ENCODE measurements at regions not wholly inside any gene's neighbourhood (a gene's known extent, or its start where the extent isn't known, plus 50 kb on each side); places are given as distances from the start of the nearest gene placed in this dataset.

- TF ChIP-seq, protein P1, sequence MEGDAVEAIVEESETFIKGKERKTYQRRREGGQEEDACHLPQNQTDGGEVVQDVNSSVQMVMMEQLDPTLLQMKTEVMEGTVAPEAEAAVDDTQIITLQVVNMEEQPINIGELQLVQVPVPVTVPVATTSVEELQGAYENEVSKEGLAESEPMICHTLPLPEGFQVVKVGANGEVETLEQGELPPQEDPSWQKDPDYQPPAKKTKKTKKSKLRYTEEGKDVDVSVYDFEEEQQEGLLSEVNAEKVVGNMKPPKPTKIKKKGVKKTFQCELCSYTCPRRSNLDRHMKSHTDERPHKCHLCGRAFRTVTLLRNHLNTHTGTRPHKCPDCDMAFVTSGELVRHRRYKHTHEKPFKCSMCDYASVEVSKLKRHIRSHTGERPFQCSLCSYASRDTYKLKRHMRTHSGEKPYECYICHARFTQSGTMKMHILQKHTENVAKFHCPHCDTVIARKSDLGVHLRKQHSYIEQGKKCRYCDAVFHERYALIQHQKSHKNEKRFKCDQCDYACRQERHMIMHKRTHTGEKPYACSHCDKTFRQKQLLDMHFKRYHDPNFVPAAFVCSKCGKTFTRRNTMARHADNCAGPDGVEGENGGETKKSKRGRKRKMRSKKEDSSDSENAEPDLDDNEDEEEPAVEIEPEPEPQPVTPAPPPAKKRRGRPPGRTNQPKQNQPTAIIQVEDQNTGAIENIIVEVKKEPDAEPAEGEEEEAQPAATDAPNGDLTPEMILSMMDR (IDR thresholded peaks at IDR 0.05; ENCODE audit: insufficient read depth, low read length): no peak
- TF ChIP-seq POLR2AphosphoS5 (IDR thresholded peaks at IDR 0.05; ENCODE audit: low read depth) (no peak), GABPA (IDR thresholded peaks at IDR 0.05; ENCODE audit: low read depth) (no peak)
Measured at GRCh38 chr14:106347291-106347778, 821.0 kb downstream of the TMEM121 start.
